Keratinocyte (primary cell): ENCODE measurements at regions not wholly inside any gene's neighbourhood (a gene's known extent, or its start where the extent isn't known, plus 50 kb on each side); places are given as distances from the start of the nearest gene placed in this dataset.

Experiments
- EZH2 ChIP-seq: IDR thresholded peaks from one replicate; pipeline ENCODE4 v1.6.1; 2012; ENCODE audit warnings: inconsistent platforms, mild to moderate bottlenecking, low read length, moderate library complexity
- TF ChIP-seq, protein P1 (sequence below), 3 experiments: IDR thresholded peaks in 1 of 3; conservative IDR thresholded peaks in 1 of 3; optimal IDR thresholded peaks in 1 of 3; 2 replicates in 2 of 3; 3 replicates in 1 of 3; pipeline versions ENCODE3 to v1.5.1; 2011; ENCODE audit warnings: low read length in 3 of 3, mild to moderate bottlenecking in 3 of 3, moderate library complexity in 2 of 3, control low read depth in 1 of 3, inconsistent platforms in 1 of 3; ENCODE audit not compliant: insufficient read depth in 2 of 3; ENCODE audit errors: extremely low read depth in 1 of 3

DNA sequence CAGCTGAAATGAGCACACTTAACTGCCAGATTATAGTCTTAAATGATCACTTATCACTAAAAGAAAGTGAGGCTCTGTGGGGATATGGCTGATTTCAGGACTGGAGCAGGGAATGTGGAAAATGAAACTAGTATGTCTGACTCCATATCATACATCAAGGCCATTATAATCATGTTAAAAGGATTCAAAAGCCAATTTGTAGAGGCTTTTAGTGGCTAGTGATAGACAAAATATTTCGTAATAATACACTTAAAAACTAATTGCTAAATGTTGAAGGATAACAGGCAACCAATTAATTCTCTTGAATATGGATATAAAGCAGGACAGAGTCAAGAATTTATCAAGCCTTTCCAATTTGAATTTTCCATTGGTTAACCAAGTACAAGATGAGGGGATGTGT is 358.1 kb upstream of the NDST3 start:
- TF ChIP-seq, protein P1, sequence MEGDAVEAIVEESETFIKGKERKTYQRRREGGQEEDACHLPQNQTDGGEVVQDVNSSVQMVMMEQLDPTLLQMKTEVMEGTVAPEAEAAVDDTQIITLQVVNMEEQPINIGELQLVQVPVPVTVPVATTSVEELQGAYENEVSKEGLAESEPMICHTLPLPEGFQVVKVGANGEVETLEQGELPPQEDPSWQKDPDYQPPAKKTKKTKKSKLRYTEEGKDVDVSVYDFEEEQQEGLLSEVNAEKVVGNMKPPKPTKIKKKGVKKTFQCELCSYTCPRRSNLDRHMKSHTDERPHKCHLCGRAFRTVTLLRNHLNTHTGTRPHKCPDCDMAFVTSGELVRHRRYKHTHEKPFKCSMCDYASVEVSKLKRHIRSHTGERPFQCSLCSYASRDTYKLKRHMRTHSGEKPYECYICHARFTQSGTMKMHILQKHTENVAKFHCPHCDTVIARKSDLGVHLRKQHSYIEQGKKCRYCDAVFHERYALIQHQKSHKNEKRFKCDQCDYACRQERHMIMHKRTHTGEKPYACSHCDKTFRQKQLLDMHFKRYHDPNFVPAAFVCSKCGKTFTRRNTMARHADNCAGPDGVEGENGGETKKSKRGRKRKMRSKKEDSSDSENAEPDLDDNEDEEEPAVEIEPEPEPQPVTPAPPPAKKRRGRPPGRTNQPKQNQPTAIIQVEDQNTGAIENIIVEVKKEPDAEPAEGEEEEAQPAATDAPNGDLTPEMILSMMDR (optimal IDR thresholded peaks at IDR 0.05 in 1 of 3, IDR thresholded peaks at IDR 0.05 in 1 of 3, conservative IDR thresholded peaks at IDR 0.05 in 1 of 3; ENCODE audit: extremely low read depth in 1 of 3, insufficient read depth in 2 of 3, low read length in 3 of 3): no peak
- no peak for TF ChIP-seq EZH2
